ENCODE measurements at regions not wholly inside any gene's neighbourhood (a gene's known extent, or its start where the extent isn't known, plus 50 kb on each side); places are given as distances from the start of the nearest gene placed in this dataset.

- BruUV-seq (replicated peaks): no TSS peak
- TF ChIP-seq TCF7L2 (IDR thresholded peaks at IDR 0.05; ENCODE audit: low read depth, low read length) (no peak), REST (IDR thresholded peaks at IDR 0.05; ENCODE audit: insufficient read depth in 1 of 2, low read depth in 2 of 2, low read length in 1 of 2) (no peak), CTCF (IDR thresholded peaks at IDR 0.05) (no peak), POLR2AphosphoS5 (IDR thresholded peaks at IDR 0.05; ENCODE audit: low read depth, low read length) (no peak), SIN3A (IDR thresholded peaks at IDR 0.05; ENCODE audit: borderline replicate concordance, insufficient read depth, low read depth, low read length) (no peak)
- intact Hi-C loops (cut with micrococcal nuclease; ENCODE audit: unreplicated experiment): no loop called here
- Histone ChIP-seq H3K27ac (ENCODE audit: low read length) (no peak overlapping the region), H3K36me3 (ENCODE audit: control insufficient read depth, insufficient read depth, low read length) (no peaks in the 10 kb centered on the region), H3K4me3 (ENCODE audit: low read depth in 2 of 2, low read length in 2 of 2) (no peak overlapping the region), H3K27me3 (ENCODE audit: control insufficient read depth, insufficient read depth, low read length) (no peaks in the 10 kb centered on the region), H3K4me1 (ENCODE audit: control insufficient read depth, insufficient read depth, low read length) (no peaks in the 10 kb centered on the region), H3K9me3 (ENCODE audit: control insufficient read depth, insufficient read depth, low read depth, low read length) (no peaks in the 10 kb centered on the region)
- in situ Hi-C loops (cut with HindIII; ENCODE audit: low pct_unique_long_range_greater_than_20kb, low sequenced_read_pairs): no loop called here
- POLR2A ChIA-PET: interaction anchor here (0.7 kb wide), 2 partner anchors 49 to 238 kb away, joined by 3 to 7 read pairs; no protein-coding TSS in a partner anchor
- ATAC-seq (no peak), DNase-seq (ENCODE audit: low read depth, low spot score) (no peak)
- CTCF ChIA-PET: no interaction called here
Measured at GRCh38 chr6:121581327-121581726, 145.9 kb downstream of the GJA1 start.

GRCh38 chr6:121582262-121582661 is 146.8 kb downstream of the GJA1 start:
- ATAC-seq (no peak), DNase-seq (ENCODE audit: low read depth, low spot score) (no peak)
- TF ChIP-seq CTCF (IDR thresholded peaks at IDR 0.05) (no peak), SIN3A (IDR thresholded peaks at IDR 0.05; ENCODE audit: borderline replicate concordance, insufficient read depth, low read depth, low read length) (no peak), TCF7L2 (IDR thresholded peaks at IDR 0.05; ENCODE audit: low read depth, low read length) (no peak), POLR2AphosphoS5 (IDR thresholded peaks at IDR 0.05; ENCODE audit: low read depth, low read length) (no peak), REST (IDR thresholded peaks at IDR 0.05; ENCODE audit: insufficient read depth in 1 of 2, low read depth in 2 of 2, low read length in 1 of 2) (no peak)
- Histone ChIP-seq H3K36me3 (ENCODE audit: control insufficient read depth, insufficient read depth, low read length) (no peaks in the 10 kb centered on the region), H3K4me1 (ENCODE audit: control insufficient read depth, insufficient read depth, low read length) (no peaks in the 10 kb centered on the region), H3K27ac (ENCODE audit: low read length) (no peak overlapping the region), H3K27me3 (ENCODE audit: control insufficient read depth, insufficient read depth, low read length) (no peaks in the 10 kb centered on the region), H3K4me3 (ENCODE audit: low read depth in 2 of 2, low read length in 2 of 2) (no peak overlapping the region), H3K9me3 (ENCODE audit: control insufficient read depth, insufficient read depth, low read depth, low read length) (no peaks in the 10 kb centered on the region)
- intact Hi-C loops (cut with micrococcal nuclease; ENCODE audit: unreplicated experiment) (no loop called here), in situ Hi-C loops (cut with HindIII; ENCODE audit: low pct_unique_long_range_greater_than_20kb, low sequenced_read_pairs) (no loop called here)
- no TSS peak for BruUV-seq (replicated peaks)
- ChIA-PET POLR2A (no interaction called here), CTCF (no interaction called here)

Measured in Panc1 (cell line).